ENCODE measurements at regions not wholly inside any gene's neighbourhood (a gene's known extent, or its start where the extent isn't known, plus 50 kb on each side); places are given as distances from the start of the nearest gene placed in this dataset.
A peak's percentile ranks its signal among the peaks of the same experiment; 100 is the strongest.

- TF ChIP-seq CTCF (IDR thresholded peaks at IDR 0.05; ENCODE audit: insufficient read depth, low read depth, low read length, missing control alignments) = no peak
- no peak for DNase-seq (ENCODE audit: low read depth)
- H3K4me3 ChIP-seq (ENCODE audit: low read depth, low read length) = no peak overlapping the region
These were observed 166.1 kb upstream of the TNFAIP3 start for GRCh38 chr6:137700751-137701477.

- H3K4me3 ChIP-seq (ENCODE audit: low read depth, low read length) = no peak overlapping the region
- no peak for TF ChIP-seq CTCF (IDR thresholded peaks at IDR 0.05; ENCODE audit: insufficient read depth, low read depth, low read length, missing control alignments)
- no peak for DNase-seq (ENCODE audit: low read depth)
These were observed 165.1 kb upstream of the TNFAIP3 start for GRCh38 chr6:137701942-137702341.

GRCh38 chr6:137702791-137703424 is 164.2 kb upstream of the TNFAIP3 start:
- DNase-seq (ENCODE audit: low read depth) = no peak
- no peak for TF ChIP-seq CTCF (IDR thresholded peaks at IDR 0.05; ENCODE audit: insufficient read depth, low read depth, low read length, missing control alignments)

GRCh38 chr6:137704802-137705159 is 162.3 kb upstream of the TNFAIP3 start:
- no peak for DNase-seq (ENCODE audit: low read depth)
- no peak overlapping the region for H3K4me3 ChIP-seq (ENCODE audit: low read depth, low read length)
- TF ChIP-seq CTCF (IDR thresholded peaks at IDR 0.05; ENCODE audit: insufficient read depth, low read depth, low read length, missing control alignments) = no peak

More at GRCh38 chr6:137702791-137703424, 164.2 kb upstream of the TNFAIP3 start:
- no peak overlapping the region for H3K4me3 ChIP-seq (ENCODE audit: low read depth, low read length)

- DNase-seq (ENCODE audit: low read depth) = peak; percentile 76
These were observed 161.6 kb upstream of the TNFAIP3 start for GRCh38 chr6:137705160-137706082.

More at GRCh38 chr6:137705160-137706082, 161.6 kb upstream of the TNFAIP3 start:
- TF ChIP-seq CTCF (IDR thresholded peaks at IDR 0.05; ENCODE audit: insufficient read depth, low read depth, low read length, missing control alignments) = peak; percentile 92
- H3K4me3 ChIP-seq (ENCODE audit: low read depth, low read length) = no peak overlapping the region
